Activated T-helper 2 cell treated with anti-CD3 and anti-CD28 coated beads, Interferon-gamma antibody, Interleukin-2, Interleukin-4, amounts not matched to agents 10 μg/mL and 5 μg/mL and 100 μg/mL, durations not matched to agents 14 hours and 24 hours and 36 hours (primary cell): ENCODE measurements at regions not wholly inside any gene's neighbourhood (a gene's known extent, or its start where the extent isn't known, plus 50 kb on each side); places are given as distances from the start of the nearest gene placed in this dataset.

Source experiments
- DNase-seq: peaks from one replicate; pipeline ENCODE4 v3.0.0; 2021; ENCODE audit warnings: low spot score
- H3K27ac Mint-ChIP-seq: one replicate; pipeline ENCODE4 v1.8.0; 2021; ENCODE audit warnings: mixed read lengths
- H3K27me3 Mint-ChIP-seq: one replicate; pipeline ENCODE4 v1.8.0; 2021; ENCODE audit warnings: low read depth, mixed read lengths
- H3K36me3 Mint-ChIP-seq: one replicate; pipeline ENCODE4 v1.8.0; 2021; ENCODE audit warnings: low read depth, mixed read lengths
- H3K4me1 Mint-ChIP-seq: one replicate; pipeline ENCODE4 v1.8.0; 2021; ENCODE audit warnings: low read depth, mixed read lengths
- H3K4me3 Mint-ChIP-seq: one replicate; pipeline ENCODE4 v1.8.0; 2021; ENCODE audit warnings: low read depth, mild to moderate bottlenecking, moderate library complexity, mixed read lengths
- H3K9me3 Mint-ChIP-seq: one replicate; pipeline ENCODE4 v1.8.0; 2021; ENCODE audit warnings: mixed read lengths
- intact Hi-C: fragments of 100-400 bp; cut with micrococcal nuclease; formaldehyde crosslinking; loops from one replicate; pipeline ENCODE4 v1.15.1; 2023

- H3K4me3 Mint-ChIP-seq = no peak overlapping the region
- peaks cover 38% of the 10 kb centered on the region for H3K27me3 Mint-ChIP-seq
- intact Hi-C loops = no loop called here
- H3K4me1 Mint-ChIP-seq = no peaks in the 10 kb centered on the region
- no peak for DNase-seq
- no peaks in the 10 kb centered on the region for H3K36me3 Mint-ChIP-seq
- H3K9me3 Mint-ChIP-seq = no peaks in the 10 kb centered on the region
- H3K27ac Mint-ChIP-seq = no peak overlapping the region
Measured at GRCh38 chr20:21018576-21018975, 87.6 kb downstream of the LINC00237 start.

GRCh38 chr20:21017528-21018085 lies 88.6 kb downstream of the LINC00237 start:
- Mint-ChIP-seq H3K36me3 (no peaks in the 10 kb centered on the region), H3K4me3 (no peak overlapping the region), H3K9me3 (no peaks in the 10 kb centered on the region), H3K27ac (no peak overlapping the region), H3K4me1 (no peaks in the 10 kb centered on the region), H3K27me3 (peaks cover 38% of the 10 kb centered on the region)
- DNase-seq = no peak
- intact Hi-C loops = no loop called here

- H3K9me3 Mint-ChIP-seq = no peaks in the 10 kb centered on the region
- no peaks in the 10 kb centered on the region for H3K36me3 Mint-ChIP-seq
- no peak for DNase-seq
- intact Hi-C loops = no loop called here
- H3K27me3 Mint-ChIP-seq = peaks cover 38% of the 10 kb centered on the region
- no peak overlapping the region for H3K4me3 Mint-ChIP-seq
- no peaks in the 10 kb centered on the region for H3K4me1 Mint-ChIP-seq
- no peak overlapping the region for H3K27ac Mint-ChIP-seq
Measured at GRCh38 chr20:21016751-21017150, 89.4 kb downstream of the LINC00237 start.

GRCh38 chr20:21014528-21014927 lies 91.6 kb downstream of the LINC00237 start:
- Mint-ChIP-seq H3K27me3 (peaks cover 18% of the 10 kb centered on the region), H3K36me3 (no peaks in the 10 kb centered on the region), H3K4me3 (no peak overlapping the region), H3K4me1 (no peaks in the 10 kb centered on the region), H3K27ac (no peak overlapping the region), H3K9me3 (no peaks in the 10 kb centered on the region)
- intact Hi-C loops = no loop called here
- no peak for DNase-seq

GRCh38 chr20:21008951-21009350 lies 97.2 kb downstream of the LINC00237 start:
- Mint-ChIP-seq H3K4me1 (no peaks in the 10 kb centered on the region), H3K27ac (no peak overlapping the region), H3K4me3 (no peak overlapping the region), H3K27me3 (no peaks in the 10 kb centered on the region), H3K36me3 (no peaks in the 10 kb centered on the region), H3K9me3 (no peaks in the 10 kb centered on the region)
- intact Hi-C loops = no loop called here
- DNase-seq = no peak

GRCh38 chr20:21006611-21007010 lies 99.5 kb downstream of the LINC00237 start:
- Mint-ChIP-seq H3K36me3 (no peaks in the 10 kb centered on the region), H3K4me1 (no peaks in the 10 kb centered on the region), H3K4me3 (no peak overlapping the region), H3K9me3 (no peaks in the 10 kb centered on the region), H3K27ac (no peak overlapping the region), H3K27me3 (no peaks in the 10 kb centered on the region)
- intact Hi-C loops = no loop called here
- no peak for DNase-seq

GRCh38 chr20:21004386-21005076 lies 101.6 kb downstream of the LINC00237 start:
- Mint-ChIP-seq H3K4me3 (no peak overlapping the region), H3K9me3 (no peaks in the 10 kb centered on the region), H3K4me1 (no peaks in the 10 kb centered on the region), H3K27me3 (no peaks in the 10 kb centered on the region), H3K36me3 (no peaks in the 10 kb centered on the region), H3K27ac (no peak overlapping the region)
- intact Hi-C loops = no loop called here
- no peak for DNase-seq

- intact Hi-C loops = no loop called here
- Mint-ChIP-seq H3K27ac (no peak overlapping the region), H3K4me1 (no peaks in the 10 kb centered on the region)
Measured at GRCh38 chr20:21003902-21004301, 102.3 kb downstream of the LINC00237 start.

GRCh38 chr20:21002486-21002885 lies 103.7 kb downstream of the LINC00237 start:
- Mint-ChIP-seq H3K4me1 (no peaks in the 10 kb centered on the region), H3K27me3 (no peaks in the 10 kb centered on the region), H3K4me3 (no peak overlapping the region), H3K36me3 (no peaks in the 10 kb centered on the region), H3K9me3 (no peaks in the 10 kb centered on the region), H3K27ac (no peak overlapping the region)
- intact Hi-C loops = no loop called here
- no peak for DNase-seq

More at GRCh38 chr20:21003902-21004301, 102.3 kb downstream of the LINC00237 start:
- Mint-ChIP-seq H3K9me3 (no peaks in the 10 kb centered on the region), H3K36me3 (no peaks in the 10 kb centered on the region), H3K27me3 (no peaks in the 10 kb centered on the region), H3K4me3 (no peak overlapping the region)
- DNase-seq = no peak

- H3K27me3 Mint-ChIP-seq = no peaks in the 10 kb centered on the region
- H3K36me3 Mint-ChIP-seq = no peaks in the 10 kb centered on the region
- no peaks in the 10 kb centered on the region for H3K9me3 Mint-ChIP-seq
- no peak for DNase-seq
- intact Hi-C loops = no loop called here
- H3K4me1 Mint-ChIP-seq = no peaks in the 10 kb centered on the region
- no peak overlapping the region for H3K27ac Mint-ChIP-seq
- H3K4me3 Mint-ChIP-seq = no peak overlapping the region
Measured at GRCh38 chr20:20993372-20993771, 112.8 kb downstream of the LINC00237 start.

- H3K27ac Mint-ChIP-seq = no peak overlapping the region
Measured at GRCh38 chr20:20992686-20993360, 113.3 kb downstream of the LINC00237 start.

GRCh38 chr20:20992277-20992676 lies 113.9 kb downstream of the LINC00237 start:
- Mint-ChIP-seq H3K4me3 (no peak overlapping the region), H3K27me3 (no peaks in the 10 kb centered on the region), H3K9me3 (no peaks in the 10 kb centered on the region), H3K4me1 (no peaks in the 10 kb centered on the region), H3K36me3 (no peaks in the 10 kb centered on the region), H3K27ac (no peak overlapping the region)
- intact Hi-C loops = no loop called here
- DNase-seq = no peak

More at GRCh38 chr20:20992686-20993360, 113.3 kb downstream of the LINC00237 start:
- Mint-ChIP-seq H3K9me3 (no peaks in the 10 kb centered on the region), H3K27me3 (no peaks in the 10 kb centered on the region), H3K4me1 (no peaks in the 10 kb centered on the region), H3K36me3 (no peaks in the 10 kb centered on the region), H3K4me3 (no peak overlapping the region)
- intact Hi-C loops = no loop called here
- DNase-seq = no peak

GRCh38 chr20:20989081-20989480 lies 117.1 kb downstream of the LINC00237 start:
- Mint-ChIP-seq H3K36me3 (no peaks in the 10 kb centered on the region), H3K9me3 (no peaks in the 10 kb centered on the region), H3K27me3 (peaks cover 2% of the 10 kb centered on the region), H3K27ac (no peak overlapping the region), H3K4me3 (no peak overlapping the region), H3K4me1 (no peaks in the 10 kb centered on the region)
- no peak for DNase-seq
- intact Hi-C loops = no loop called here
